Lower leg skin (tissue), 3 donors: ENCODE measurements at regions not wholly inside any gene's neighbourhood (a gene's known extent, or its start where the extent isn't known, plus 50 kb on each side); places are given as distances from the start of the nearest gene placed in this dataset.

Source experiments
- CTCF ChIP-seq, 3 donors: fragments of 450-650 bp; IDR thresholded peaks; one replicate each; pipeline ENCODE4 v1.5.1; 2016; ENCODE audit warnings: antibody characterized with exemption in 3 of 3, mild to moderate bottlenecking in 3 of 3, moderate library complexity in 2 of 3
- POLR2A ChIP-seq, 2 donors: fragments of 450-650 bp; IDR thresholded peaks; one replicate each; pipeline ENCODE4 v1.6.1; 2016 to 2017; ENCODE audit warnings: antibody characterized with exemption in 2 of 2, mild to moderate bottlenecking in 1 of 2, moderate library complexity in 1 of 2

- no peak for TF ChIP-seq CTCF (IDR thresholded peaks at IDR 0.05)
- no peak for TF ChIP-seq POLR2A (IDR thresholded peaks at IDR 0.05)
Measured at GRCh38 chr11:8766043-8766987, 83.7 kb downstream of the RPL27A start.
